Psoas muscle (tissue), 7 donors: ENCODE measurements at regions not wholly inside any gene's neighbourhood (a gene's known extent, or its start where the extent isn't known, plus 50 kb on each side); places are given as distances from the start of the nearest gene placed in this dataset.

Experiments
- ATAC-seq, 4 donors: fragments of 200-7000 bp; cut with Tn5 transposase; one replicate each; pipeline ENCODE4 v1.9.1; 2020; ENCODE audit warnings: moderate library complexity in 3 of 4, mild to moderate bottlenecking in 2 of 4
- DNase-seq, 2 donors: peaks; one replicate each; pipeline ENCODE4 v3.0.0-alpha.2; 2020
- H3K27ac ChIP-seq: fragments of 200-600 bp; one replicate; pipeline ENCODE4 v1.8.0; 2022
- H3K27me3 ChIP-seq, 3 donors: fragments of 200-600 bp in 1 of 3; one replicate each; pipeline versions ENCODE4 v1.6.1 to v1.8.0; 2013 to 2022; ENCODE audit warnings: low read length in 2 of 3, mild to moderate bottlenecking in 2 of 3, moderate library complexity in 1 of 3; ENCODE audit not compliant: insufficient read depth in 3 of 3
- H3K36me3 ChIP-seq, 2 donors: fragments of 200-600 bp in 1 of 2; one replicate each; pipeline versions ENCODE4 v1.6.1 to v1.8.0; 2013 to 2022; ENCODE audit warnings: low read depth in 1 of 2, mild to moderate bottlenecking in 1 of 2, moderate library complexity in 1 of 2; ENCODE audit not compliant: insufficient read depth in 1 of 2
- H3K4me1 ChIP-seq: fragments of 200-600 bp; one replicate; pipeline ENCODE4 v1.8.0; 2022
- H3K4me3 ChIP-seq: fragments of 200-600 bp; one replicate; pipeline ENCODE4 v1.8.0; 2022; ENCODE audit warnings: mild to moderate bottlenecking
- H3K9me3 ChIP-seq: fragments of 200-600 bp; one replicate; pipeline ENCODE4 v1.8.0; 2022
- WGBS, 3 donors: extraction: QIAGEN DNeasy Blood & Tissue Kit; methylation state at CpG; one replicate each; pipeline versions ENCODE4 v1.1.6 to v1.1.7; 2013; 5-methylcytosine and 5-hydroxymethylcytosine counted together
- intact Hi-C, 2 donors: fragments of 100-400 bp; cut with DNase I; formaldehyde crosslinking; loops; one replicate each; pipeline versions ENCODE4 v1.11.0 to v1.14.2; 2022
- TF ChIP-seq, protein P1 (sequence below): fragments of 200-600 bp; IDR thresholded peaks from one replicate; pipeline ENCODE4 v1.8.0; 2022; ENCODE audit warnings: antibody characterized with exemption
- donor health status: healthy with polysubstance abuse.
- donor health status: DM: no; HTN: no; CAD: no; lungs with moderate emphysema.
- donor health status: Bipolar disorder and iron deficiency.
- donor health status: healthy.
- donor health status: DM: yes; HTN: yes; CAD: no.
- donor health status: DM: no; HTN: no; CAD: no.
- donor health status: DM: yes; HTN: yes; CAD: no.

DNA sequence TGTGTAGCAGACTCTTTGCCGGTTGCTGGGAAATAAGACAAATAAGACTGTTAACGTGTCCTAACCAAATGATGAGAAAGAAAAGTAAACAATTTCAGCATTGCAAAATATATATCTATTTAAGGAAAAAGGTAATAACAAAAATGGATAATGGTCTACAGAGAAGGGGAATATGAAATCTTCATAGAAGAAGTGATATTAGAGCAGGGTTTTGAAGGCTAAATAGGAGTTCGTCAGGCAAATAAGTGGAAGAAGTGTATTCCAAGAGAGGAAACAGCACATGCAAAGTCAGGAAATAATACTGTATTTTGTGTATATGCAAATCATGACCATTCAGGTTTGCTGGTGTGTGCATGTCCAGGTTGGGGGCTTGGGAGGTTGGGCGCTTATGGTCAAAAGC, 55.3 kb upstream of the OSBPL3 start:
- Histone ChIP-seq H3K27me3 (no peaks in the 10 kb centered on the region), H3K36me3 (no peaks in the 10 kb centered on the region), H3K4me1 (no peaks in the 10 kb centered on the region), H3K4me3 (no peak overlapping the region), H3K9me3 (no peaks in the 10 kb centered on the region), H3K27ac (no peak overlapping the region)
- ATAC-seq (no peak), DNase-seq (no peak)
- TF ChIP-seq, protein P1, sequence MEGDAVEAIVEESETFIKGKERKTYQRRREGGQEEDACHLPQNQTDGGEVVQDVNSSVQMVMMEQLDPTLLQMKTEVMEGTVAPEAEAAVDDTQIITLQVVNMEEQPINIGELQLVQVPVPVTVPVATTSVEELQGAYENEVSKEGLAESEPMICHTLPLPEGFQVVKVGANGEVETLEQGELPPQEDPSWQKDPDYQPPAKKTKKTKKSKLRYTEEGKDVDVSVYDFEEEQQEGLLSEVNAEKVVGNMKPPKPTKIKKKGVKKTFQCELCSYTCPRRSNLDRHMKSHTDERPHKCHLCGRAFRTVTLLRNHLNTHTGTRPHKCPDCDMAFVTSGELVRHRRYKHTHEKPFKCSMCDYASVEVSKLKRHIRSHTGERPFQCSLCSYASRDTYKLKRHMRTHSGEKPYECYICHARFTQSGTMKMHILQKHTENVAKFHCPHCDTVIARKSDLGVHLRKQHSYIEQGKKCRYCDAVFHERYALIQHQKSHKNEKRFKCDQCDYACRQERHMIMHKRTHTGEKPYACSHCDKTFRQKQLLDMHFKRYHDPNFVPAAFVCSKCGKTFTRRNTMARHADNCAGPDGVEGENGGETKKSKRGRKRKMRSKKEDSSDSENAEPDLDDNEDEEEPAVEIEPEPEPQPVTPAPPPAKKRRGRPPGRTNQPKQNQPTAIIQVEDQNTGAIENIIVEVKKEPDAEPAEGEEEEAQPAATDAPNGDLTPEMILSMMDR, result no peak
- 93 to 96% (median 94%) methylated on average over 4 of the region's 4 CpGs for WGBS, 3 donors
- intact Hi-C loops, result no loop called here

DNA sequence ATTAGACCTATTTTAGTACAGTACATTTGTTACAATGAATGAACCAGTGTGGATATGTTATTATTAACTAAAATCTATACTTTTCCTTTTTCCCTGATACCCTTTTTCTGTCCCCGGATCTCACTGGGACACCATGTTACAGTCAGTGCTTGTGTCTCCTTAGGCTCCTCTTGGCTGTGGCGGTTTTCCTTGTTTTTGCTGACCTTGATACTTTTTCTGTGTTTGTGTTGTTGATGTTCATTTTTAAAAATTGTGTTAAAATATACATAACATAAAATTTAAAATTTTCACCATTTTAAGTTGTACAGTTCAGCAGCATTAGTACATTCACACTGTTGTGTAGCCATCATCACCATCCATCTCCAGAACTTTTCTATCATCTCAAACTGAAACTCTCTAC, 54.2 kb upstream of the OSBPL3 start:
- ATAC-seq (no peak), DNase-seq (no peak)
- intact Hi-C loops, result no loop called here
- H3K9me3 ChIP-seq, result no peaks in the 10 kb centered on the region
- no peaks in the 10 kb centered on the region for H3K27me3 ChIP-seq
- WGBS, 3 donors, result 86 to 92% (median 91%) methylated on average over 2 of the region's 2 CpGs
- no peaks in the 10 kb centered on the region for H3K4me1 ChIP-seq
- TF ChIP-seq, protein P1, result no peak
- H3K36me3 ChIP-seq, result no peaks in the 10 kb centered on the region
- no peak overlapping the region for H3K27ac ChIP-seq
- no peak overlapping the region for H3K4me3 ChIP-seq

DNA sequence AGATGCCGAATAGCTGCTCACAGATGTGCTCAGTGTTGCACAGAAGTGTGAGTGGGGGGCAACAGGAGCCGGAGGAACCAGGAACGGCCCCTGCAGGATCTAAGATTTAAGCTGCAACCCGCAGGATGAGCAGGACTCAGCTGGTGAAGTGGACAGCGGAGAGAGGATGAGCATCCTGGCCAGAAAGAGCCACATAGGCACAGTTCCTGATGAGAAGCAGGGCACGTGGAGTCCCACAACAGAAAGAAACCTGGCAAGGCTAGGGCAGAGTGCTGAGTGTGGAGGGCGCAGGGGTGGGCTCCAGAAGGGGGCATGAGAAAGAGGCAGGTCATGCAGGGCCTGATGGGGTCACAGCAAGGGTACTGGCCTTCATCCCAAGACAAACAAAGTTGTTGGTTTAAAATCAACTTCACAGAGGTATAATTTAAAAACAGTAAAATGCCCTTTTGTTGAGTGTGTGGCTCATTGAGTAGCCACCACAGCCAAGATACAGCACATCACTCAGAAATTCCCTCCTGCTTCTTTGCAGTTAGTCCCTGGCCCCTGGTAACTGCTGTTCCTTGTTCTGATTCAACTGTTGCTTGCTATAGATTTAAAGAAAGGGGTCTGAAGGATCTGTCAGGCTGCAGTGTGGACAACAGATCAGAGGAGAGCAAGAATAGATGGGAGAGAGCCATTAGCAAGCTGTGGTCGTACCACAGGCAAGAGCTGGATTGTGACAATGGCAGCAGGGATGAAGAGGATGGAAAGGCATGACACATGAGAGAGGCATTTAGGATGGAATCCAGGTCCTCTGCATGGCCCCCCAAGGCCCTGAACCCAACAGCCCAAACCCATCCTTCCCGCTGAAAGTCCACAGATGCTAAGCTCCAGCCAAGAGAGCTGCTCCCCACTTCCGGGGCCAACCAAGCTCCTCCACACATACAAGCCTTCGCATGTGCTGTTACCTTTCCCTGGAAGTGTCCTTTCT, 53.1 kb upstream of the OSBPL3 start:
- WGBS, 3 donors, result 76 to 80% (median 80%) methylated on average over 11 of the region's 11 CpGs
- ATAC-seq, result no peak
- Histone ChIP-seq H3K27ac (no peak overlapping the region), H3K36me3 (no peaks in the 10 kb centered on the region), H3K27me3 (no peaks in the 10 kb centered on the region), H3K4me1 (no peaks in the 10 kb centered on the region), H3K9me3 (no peaks in the 10 kb centered on the region), H3K4me3 (no peak overlapping the region)
- TF ChIP-seq, protein P1, result no peak
- intact Hi-C loops, result no loop called here
- no peak for DNase-seq

DNA sequence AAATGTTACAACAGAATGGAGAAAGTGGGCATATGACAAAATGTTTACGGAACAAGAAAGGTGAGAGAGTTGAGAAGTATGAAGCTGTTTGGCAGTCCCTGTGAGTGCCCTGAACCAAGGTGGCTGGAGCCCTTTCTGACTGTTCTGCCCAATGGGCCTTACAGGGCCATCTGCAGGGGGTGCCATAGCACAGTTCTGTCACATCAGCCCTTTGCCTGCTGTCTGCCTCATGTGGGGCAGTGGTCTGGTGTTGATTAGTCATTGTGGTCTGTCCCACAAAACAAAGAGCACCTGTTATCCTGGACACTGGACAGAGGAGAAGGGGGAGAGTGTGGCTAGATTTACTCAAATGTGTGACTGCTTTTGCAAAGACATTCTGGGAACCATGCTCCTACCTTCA, 51.5 kb upstream of the OSBPL3 start:
- TF ChIP-seq, protein P1, result no peak
- H3K36me3 ChIP-seq, result no peaks in the 10 kb centered on the region
- no peak overlapping the region for H3K27ac ChIP-seq
- H3K4me3 ChIP-seq, result no peak overlapping the region
- no peak for DNase-seq
- no peaks in the 10 kb centered on the region for H3K27me3 ChIP-seq
- no peak for ATAC-seq
- no peaks in the 10 kb centered on the region for H3K4me1 ChIP-seq
- WGBS, 3 donors, result 93 to 100% (median 96%) methylated on average over 1 of the region's 1 CpG
- no peaks in the 10 kb centered on the region for H3K9me3 ChIP-seq
- intact Hi-C loops, result no loop called here
